GM12875 (cell line): ENCODE measurements at regions not wholly inside any gene's neighbourhood (a gene's known extent, or its start where the extent isn't known, plus 50 kb on each side); places are given as distances from the start of the nearest gene placed in this dataset.

Experiments used
- H3K4me3 ChIP-seq: one replicate; pipeline ENCODE4 v1.5.1; 2011; ENCODE audit warnings: low read depth, low read length, control low read depth
- TF ChIP-seq, protein P1 (sequence below): IDR thresholded peaks from 2 replicates; pipeline ENCODE4 v1.5.1; 2011; ENCODE audit warnings: low read depth, mild to moderate bottlenecking, control low read depth, inconsistent platforms, low read length, moderate library complexity, borderline replicate concordance; ENCODE audit not compliant: insufficient read depth

DNA sequence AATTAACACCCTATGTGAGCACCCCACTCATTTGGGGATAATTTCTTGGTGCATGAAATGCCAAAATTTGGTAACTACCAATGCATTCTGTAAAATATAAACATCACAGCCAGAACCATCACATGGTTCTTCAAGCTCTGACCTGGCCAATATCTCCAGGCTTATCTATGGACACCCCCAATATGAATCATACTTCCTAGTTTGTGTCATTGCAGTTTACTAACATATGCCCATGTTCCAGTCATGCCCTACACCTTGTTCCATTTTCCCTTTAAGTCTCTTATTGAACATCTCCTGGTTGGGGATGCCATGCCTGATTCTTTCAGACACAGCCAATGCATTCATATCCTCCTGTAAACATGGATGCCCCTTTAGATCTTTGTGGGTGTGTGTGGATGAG lies 572.8 kb upstream of the BTBD3 start:
- TF ChIP-seq, protein P1, sequence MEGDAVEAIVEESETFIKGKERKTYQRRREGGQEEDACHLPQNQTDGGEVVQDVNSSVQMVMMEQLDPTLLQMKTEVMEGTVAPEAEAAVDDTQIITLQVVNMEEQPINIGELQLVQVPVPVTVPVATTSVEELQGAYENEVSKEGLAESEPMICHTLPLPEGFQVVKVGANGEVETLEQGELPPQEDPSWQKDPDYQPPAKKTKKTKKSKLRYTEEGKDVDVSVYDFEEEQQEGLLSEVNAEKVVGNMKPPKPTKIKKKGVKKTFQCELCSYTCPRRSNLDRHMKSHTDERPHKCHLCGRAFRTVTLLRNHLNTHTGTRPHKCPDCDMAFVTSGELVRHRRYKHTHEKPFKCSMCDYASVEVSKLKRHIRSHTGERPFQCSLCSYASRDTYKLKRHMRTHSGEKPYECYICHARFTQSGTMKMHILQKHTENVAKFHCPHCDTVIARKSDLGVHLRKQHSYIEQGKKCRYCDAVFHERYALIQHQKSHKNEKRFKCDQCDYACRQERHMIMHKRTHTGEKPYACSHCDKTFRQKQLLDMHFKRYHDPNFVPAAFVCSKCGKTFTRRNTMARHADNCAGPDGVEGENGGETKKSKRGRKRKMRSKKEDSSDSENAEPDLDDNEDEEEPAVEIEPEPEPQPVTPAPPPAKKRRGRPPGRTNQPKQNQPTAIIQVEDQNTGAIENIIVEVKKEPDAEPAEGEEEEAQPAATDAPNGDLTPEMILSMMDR = no peak
- H3K4me3 ChIP-seq = no peak overlapping the region

DNA sequence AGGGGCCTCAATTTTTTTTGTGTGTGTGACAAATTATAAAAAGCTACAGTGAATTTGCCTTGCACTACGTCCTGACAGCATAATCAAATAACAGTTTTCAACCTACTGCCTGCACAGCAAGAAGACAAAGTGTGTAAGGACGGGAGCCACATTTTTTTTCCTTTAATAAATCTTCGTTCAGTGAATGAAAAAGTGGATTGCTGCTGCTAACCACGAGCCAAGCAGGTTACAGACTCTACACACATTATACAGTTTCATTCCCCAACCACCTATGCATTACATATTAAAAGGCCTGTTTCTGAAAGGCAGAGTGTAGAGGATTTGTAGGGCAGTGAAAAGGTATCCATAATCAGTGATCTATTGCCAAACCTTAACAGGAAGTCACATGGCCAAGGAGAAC lies 570.0 kb upstream of the BTBD3 start:
- H3K4me3 ChIP-seq = no peak overlapping the region
- TF ChIP-seq, protein P1 = no peak

- no peak overlapping the region for H3K4me3 ChIP-seq
- TF ChIP-seq, protein P1 = no peak
These were observed 567.3 kb upstream of the BTBD3 start for GRCh38 chr20:11350126-11351005.

DNA sequence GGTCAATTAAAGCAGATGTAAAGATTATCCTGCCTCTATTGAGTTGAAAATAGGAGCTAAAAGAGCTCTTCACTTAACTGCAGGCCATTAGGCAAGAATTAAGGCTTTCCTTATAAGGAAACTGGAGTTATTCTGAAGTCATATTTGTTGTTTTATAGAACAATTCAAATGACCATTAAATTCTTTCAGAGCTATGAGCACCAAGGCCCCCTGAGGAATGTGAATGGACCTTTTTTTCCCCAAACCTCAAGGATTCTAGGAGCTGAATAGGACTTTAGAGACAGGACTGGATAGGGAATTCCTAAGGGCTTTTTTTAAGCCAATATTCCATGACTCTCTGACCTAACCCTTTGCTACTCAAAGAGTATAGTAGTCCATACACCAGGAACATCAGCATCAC lies 565.7 kb upstream of the BTBD3 start:
- TF ChIP-seq, protein P1 = no peak
- H3K4me3 ChIP-seq = no peak overlapping the region

DNA sequence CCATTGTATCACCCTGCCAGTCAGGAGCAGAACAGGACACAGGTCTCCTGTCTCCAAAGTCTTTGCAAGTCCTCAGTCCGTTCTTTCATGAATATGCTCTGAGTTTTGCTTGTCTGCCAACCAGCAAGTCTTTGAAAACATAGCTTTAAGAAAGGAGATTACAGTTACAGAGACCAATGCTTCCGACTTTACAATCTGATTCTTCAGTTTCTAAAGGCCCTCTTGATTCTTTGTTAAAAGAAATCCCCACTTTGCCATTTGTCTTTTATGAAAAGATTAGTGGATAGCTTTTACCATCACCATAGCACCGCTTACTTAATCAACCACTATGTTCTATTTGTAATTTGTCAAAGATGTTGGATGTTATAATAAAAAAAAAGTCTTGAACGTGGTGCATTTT lies 562.8 kb upstream of the BTBD3 start:
- H3K4me3 ChIP-seq = no peak overlapping the region
- TF ChIP-seq, protein P1 = no peak

- TF ChIP-seq, protein P1 = no peak
- no peak overlapping the region for H3K4me3 ChIP-seq
These were observed 562.3 kb upstream of the BTBD3 start for GRCh38 chr20:11355345-11355744.

DNA sequence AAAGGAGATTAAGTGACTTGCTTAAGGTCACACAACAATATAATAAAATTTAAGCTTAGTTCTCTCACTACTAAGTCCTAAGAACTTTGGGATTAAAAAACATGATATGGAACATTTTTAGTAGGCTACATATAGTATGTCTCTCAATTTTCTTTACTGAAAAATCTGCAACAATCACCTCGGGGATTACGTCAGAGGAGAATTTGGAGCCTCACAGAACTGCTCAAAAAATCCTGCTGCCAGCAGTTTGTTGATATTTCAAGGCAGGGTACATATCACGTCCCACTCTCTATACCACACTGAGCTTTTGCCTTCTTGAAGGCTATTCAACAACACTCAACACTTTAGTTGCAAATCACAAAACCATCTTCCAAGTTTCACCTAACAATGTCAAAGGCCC lies 561.6 kb upstream of the BTBD3 start:
- TF ChIP-seq, protein P1 = no peak

More for the DNA sequence above, 561.6 kb upstream of the BTBD3 start:
- H3K4me3 ChIP-seq = no peak overlapping the region
